ENCODE measurements at regions not wholly inside any gene's neighbourhood (a gene's known extent, or its start where the extent isn't known, plus 50 kb on each side); places are given as distances from the start of the nearest gene placed in this dataset.

- TF ChIP-seq, protein P1, sequence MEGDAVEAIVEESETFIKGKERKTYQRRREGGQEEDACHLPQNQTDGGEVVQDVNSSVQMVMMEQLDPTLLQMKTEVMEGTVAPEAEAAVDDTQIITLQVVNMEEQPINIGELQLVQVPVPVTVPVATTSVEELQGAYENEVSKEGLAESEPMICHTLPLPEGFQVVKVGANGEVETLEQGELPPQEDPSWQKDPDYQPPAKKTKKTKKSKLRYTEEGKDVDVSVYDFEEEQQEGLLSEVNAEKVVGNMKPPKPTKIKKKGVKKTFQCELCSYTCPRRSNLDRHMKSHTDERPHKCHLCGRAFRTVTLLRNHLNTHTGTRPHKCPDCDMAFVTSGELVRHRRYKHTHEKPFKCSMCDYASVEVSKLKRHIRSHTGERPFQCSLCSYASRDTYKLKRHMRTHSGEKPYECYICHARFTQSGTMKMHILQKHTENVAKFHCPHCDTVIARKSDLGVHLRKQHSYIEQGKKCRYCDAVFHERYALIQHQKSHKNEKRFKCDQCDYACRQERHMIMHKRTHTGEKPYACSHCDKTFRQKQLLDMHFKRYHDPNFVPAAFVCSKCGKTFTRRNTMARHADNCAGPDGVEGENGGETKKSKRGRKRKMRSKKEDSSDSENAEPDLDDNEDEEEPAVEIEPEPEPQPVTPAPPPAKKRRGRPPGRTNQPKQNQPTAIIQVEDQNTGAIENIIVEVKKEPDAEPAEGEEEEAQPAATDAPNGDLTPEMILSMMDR (conservative IDR thresholded peaks at IDR 0.05; ENCODE audit: low read length) = no peak
- no peak for TF ChIP-seq EZH2phosphoT487 (IDR thresholded peaks at IDR 0.05; ENCODE audit: borderline replicate concordance, low read depth, low read length)
Measured at GRCh38 chr12:127723251-127723650, 543.7 kb upstream of the TMEM132C start.
